OCI-LY1 (cell line): ENCODE measurements at regions not wholly inside any gene's neighbourhood (a gene's known extent, or its start where the extent isn't known, plus 50 kb on each side); places are given as distances from the start of the nearest gene placed in this dataset.
A peak's percentile ranks its signal among the peaks of the same experiment; 100 is the strongest.

Experiments used
- H2AFZ ChIP-seq: fragments of 200-600 bp; sonication (generic), shearing (Covaris generic); 2 replicates; pipeline ENCODE4 v1.6.0; 2014; ENCODE audit warnings: antibody characterized with exemption, mild to moderate bottlenecking, low read length
- H3F3A ChIP-seq: fragments of 200-600 bp; sonication (generic), shearing (Covaris generic); 2 replicates; pipeline ENCODE4 v1.6.0; 2014; ENCODE audit warnings: mild to moderate bottlenecking, antibody characterized with exemption, low read length, moderate library complexity; ENCODE audit not compliant: insufficient read depth
- H3K27ac ChIP-seq: fragments of 200-600 bp; sonication (generic); 2 replicates; pipeline ENCODE4 v1.5.1; 2014; ENCODE audit warnings: low read length, mixed run types, mild to moderate bottlenecking, low read depth; ENCODE audit not compliant: poor library complexity, severe bottlenecking
- H3K27me3 ChIP-seq: fragments of 200-600 bp; sonication (generic); 2 replicates; pipeline ENCODE4 v1.6.0; 2014; ENCODE audit warnings: antibody characterized with exemption, mild to moderate bottlenecking, low read length, moderate library complexity; ENCODE audit not compliant: insufficient read depth
- H3K36me3 ChIP-seq: fragments of 200-600 bp; sonication (generic); 2 replicates; pipeline ENCODE4 v1.6.1; 2014; ENCODE audit warnings: mild to moderate bottlenecking, antibody characterized with exemption, low read length, moderate library complexity, mixed read lengths; ENCODE audit not compliant: insufficient read depth
- H3K4me1 ChIP-seq: fragments of 200-600 bp; sonication (generic); 2 replicates; pipeline ENCODE4 v1.5.1; 2014; ENCODE audit warnings: mild to moderate bottlenecking, low read length, moderate library complexity; ENCODE audit not compliant: insufficient read depth, severe bottlenecking
- H3K4me2 ChIP-seq: fragments of 200-600 bp; sonication (generic), shearing (Covaris generic); 2 replicates; pipeline ENCODE4 v1.6.1; 2014; ENCODE audit warnings: low read length
- H3K4me3 ChIP-seq: fragments of 200-600 bp; sonication (generic); 2 replicates; pipeline ENCODE4 v1.5.1; 2014; ENCODE audit warnings: low read length, low read depth, mild to moderate bottlenecking, mixed read lengths; ENCODE audit not compliant: poor library complexity, severe bottlenecking
- H3K79me2 ChIP-seq: fragments of 200-600 bp; shearing (Covaris generic); 2 replicates; pipeline ENCODE4 v1.6.1; 2016; ENCODE audit warnings: mixed run types, low read length, mixed read lengths; ENCODE audit not compliant: insufficient read depth
- H3K9ac ChIP-seq: fragments of 200-600 bp; sonication (generic), shearing (Covaris generic); 2 replicates; pipeline ENCODE4 v1.6.1; 2014; ENCODE audit warnings: mild to moderate bottlenecking, low read length, mixed read lengths
- H3K9me2 ChIP-seq: fragments of 200-600 bp; sonication (generic), shearing (Covaris generic); 2 replicates; pipeline ENCODE4 v1.6.1; 2014; ENCODE audit warnings: low read depth, mild to moderate bottlenecking, low read length, mixed read lengths
- H3K9me3 ChIP-seq: fragments of 200-600 bp; shearing (Covaris generic); 2 replicates; pipeline ENCODE4 v1.6.1; 2014; ENCODE audit warnings: low read length, mixed read lengths
- H4K20me1 ChIP-seq: fragments of 200-600 bp; sonication (generic), shearing (Covaris generic); 2 replicates; pipeline ENCODE4 v1.6.0; 2016; ENCODE audit warnings: mild to moderate bottlenecking, low read length; ENCODE audit not compliant: insufficient read depth
- CTCF ChIP-seq: fragments of 200-600 bp; sonication (generic), shearing (Covaris generic); IDR thresholded peaks from 2 replicates; pipeline ENCODE4 v1.5.1; 2017; ENCODE audit warnings: mild to moderate bottlenecking, antibody characterized with exemption, low read length, moderate library complexity, mixed read lengths
- EZH2 ChIP-seq: fragments of 200-600 bp; sonication (generic), shearing (Covaris generic); IDR thresholded peaks from 2 replicates; pipeline ENCODE4 v1.8.0; 2017; ENCODE audit warnings: borderline replicate concordance, mixed run types, mild to moderate bottlenecking, antibody characterized with exemption, low read length, moderate library complexity, mixed read lengths

DNA sequence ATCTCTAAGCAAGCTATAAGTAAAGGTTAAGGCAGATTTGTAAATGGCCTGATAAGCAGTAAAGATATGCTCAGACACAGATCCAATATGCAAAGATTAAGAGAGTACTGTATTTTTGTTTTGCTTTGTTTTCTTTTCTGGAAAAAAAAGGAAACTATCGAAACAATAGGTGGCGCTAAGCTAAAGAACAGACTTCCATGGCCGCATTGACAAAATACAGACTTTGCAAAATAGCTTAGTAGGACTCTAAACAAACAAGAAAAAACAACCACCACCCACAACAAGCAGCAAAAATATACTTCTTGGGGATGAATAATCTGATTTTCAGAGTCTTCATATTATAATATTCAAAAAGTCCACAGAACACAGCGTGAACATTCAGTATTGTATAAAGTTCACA is 758.4 kb upstream of the ROBO1 start:
- no peaks in the 10 kb centered on the region for H3K79me2 ChIP-seq
- TF ChIP-seq CTCF = peak; percentile 40; the same call in 1 of the 2 replicates
- no peak for TF ChIP-seq EZH2
- H3K4me2 ChIP-seq = no peak overlapping the region
- no peaks in the 10 kb centered on the region for H3K4me1 ChIP-seq
- no peak overlapping the region for H3K9ac ChIP-seq
- no peaks in the 10 kb centered on the region for H4K20me1 ChIP-seq
- no peak overlapping the region for H2AFZ ChIP-seq
- no peak overlapping the region for H3K4me3 ChIP-seq
- H3F3A ChIP-seq = no peaks in the 10 kb centered on the region
- H3K27me3 ChIP-seq = no peaks in the 10 kb centered on the region
- no peak overlapping the region for H3K27ac ChIP-seq
- H3K9me3 ChIP-seq = no peaks in the 10 kb centered on the region
- no peaks in the 10 kb centered on the region for H3K9me2 ChIP-seq
- H3K36me3 ChIP-seq = no peaks in the 10 kb centered on the region

DNA sequence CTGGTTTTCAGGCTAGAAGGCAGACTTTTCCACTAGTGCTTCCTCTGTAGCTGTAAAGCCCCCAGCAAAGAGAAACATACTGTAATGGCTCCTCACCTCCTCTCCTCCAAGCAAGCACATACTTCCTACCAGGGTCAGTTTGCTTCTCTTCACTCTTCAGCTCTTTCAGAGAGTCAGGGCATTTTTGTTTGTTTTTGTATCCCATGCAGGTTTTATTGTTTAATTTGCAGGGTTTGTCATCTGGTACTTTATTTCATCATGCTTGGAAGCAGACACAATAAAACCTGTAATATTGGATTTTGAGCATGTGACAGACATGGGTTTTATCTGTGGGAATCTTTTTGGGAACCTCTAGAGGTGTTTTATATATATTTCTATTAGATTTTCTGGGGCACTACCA is 753.3 kb upstream of the ROBO1 start:
- Histone ChIP-seq H3F3A (no peaks in the 10 kb centered on the region), H4K20me1 (no peaks in the 10 kb centered on the region), H3K4me1 (no peaks in the 10 kb centered on the region), H3K9ac (no peak overlapping the region), H3K27ac (no peak overlapping the region), H2AFZ (no peak overlapping the region), H3K4me2 (no peak overlapping the region), H3K36me3 (no peaks in the 10 kb centered on the region), H3K27me3 (no peaks in the 10 kb centered on the region), H3K4me3 (no peak overlapping the region), H3K9me2 (no peaks in the 10 kb centered on the region), H3K9me3 (no peaks in the 10 kb centered on the region), H3K79me2 (no peaks in the 10 kb centered on the region)
- TF ChIP-seq EZH2 (no peak), CTCF (no peak)

DNA sequence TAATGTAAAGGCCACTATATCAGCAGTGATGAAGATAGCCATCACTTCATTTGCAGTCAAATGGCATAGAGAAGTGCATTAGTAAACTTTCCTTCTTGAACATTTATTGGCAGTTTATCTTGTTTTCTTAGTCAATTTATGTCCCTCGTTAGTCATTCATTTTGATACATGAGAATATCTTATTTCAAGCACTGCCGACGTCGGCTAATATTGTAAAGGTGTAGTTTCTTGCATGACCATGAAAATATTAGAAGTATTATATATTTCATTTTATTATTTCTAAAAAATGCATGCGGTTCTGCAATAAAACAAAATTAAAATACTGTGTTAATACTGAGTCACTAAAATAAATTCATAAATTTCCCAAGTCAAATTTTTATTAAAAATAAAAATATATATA is 751.6 kb upstream of the ROBO1 start:
- H3F3A ChIP-seq = no peaks in the 10 kb centered on the region
- H3K4me1 ChIP-seq = no peaks in the 10 kb centered on the region
- H3K27me3 ChIP-seq = no peaks in the 10 kb centered on the region
- H3K9ac ChIP-seq = no peak overlapping the region
- TF ChIP-seq EZH2 = no peak
- TF ChIP-seq CTCF = no peak
- no peaks in the 10 kb centered on the region for H3K9me2 ChIP-seq
- no peak overlapping the region for H2AFZ ChIP-seq
- no peaks in the 10 kb centered on the region for H3K9me3 ChIP-seq
- no peak overlapping the region for H3K27ac ChIP-seq
- H3K4me2 ChIP-seq = no peak overlapping the region
- no peaks in the 10 kb centered on the region for H3K79me2 ChIP-seq
- H4K20me1 ChIP-seq = no peaks in the 10 kb centered on the region
- no peak overlapping the region for H3K4me3 ChIP-seq
- H3K36me3 ChIP-seq = no peaks in the 10 kb centered on the region
